Peyer's patch (tissue), 4 donors: ENCODE measurements at regions not wholly inside any gene's neighbourhood (a gene's known extent, or its start where the extent isn't known, plus 50 kb on each side); places are given as distances from the start of the nearest gene placed in this dataset.
"Not testable (repeated sequence)": the region's sequence is repeated elsewhere in the genome, so short reads cannot be mapped to it uniquely, and the experiment has no call there.

Experiments used
- DNase-seq, 3 donors: peaks; one replicate each; pipeline ENCODE4 v3.0.0-alpha.2; 2017 to 2019
- H3K27ac ChIP-seq, 4 donors: fragments of 200-600 bp; sonication (generic); one replicate each; pipeline ENCODE4 v1.5.1; 2016 to 2019
- H3K27me3 ChIP-seq, 2 donors: fragments of 200-600 bp; sonication (generic); one replicate each; pipeline ENCODE4 v1.5.1; 2019
- H3K36me3 ChIP-seq, 3 donors: fragments of 200-600 bp; sonication (generic); one replicate each; pipeline ENCODE4 v1.5.1; 2016 to 2019
- H3K4me1 ChIP-seq, 4 donors: fragments of 200-600 bp; sonication (generic); one replicate each; pipeline ENCODE4 v1.5.1; 2016 to 2019
- H3K4me3 ChIP-seq, 4 donors: fragments of 200-600 bp; sonication (generic); 1 replicate in 3 of 4; 2 replicates in 1 of 4; pipeline ENCODE4 v1.5.1; 2016 to 2019; ENCODE audit warnings: mild to moderate bottlenecking in 1 of 4
- H3K9me3 ChIP-seq, 4 donors: fragments of 200-600 bp; sonication (generic); one replicate each; pipeline ENCODE4 v1.5.1; 2016 to 2019; ENCODE audit warnings: mild to moderate bottlenecking in 1 of 4
- CTCF ChIP-seq, 6 experiments: fragments of 450-650 bp in 4 of 6; fragments of 200-600 bp in 2 of 6; sonication (generic) in 1 of 6; IDR thresholded peaks; one replicate each; pipeline ENCODE4 v1.5.1; 2017 to 2019; ENCODE audit warnings: antibody characterized with exemption in 6 of 6, mild to moderate bottlenecking in 3 of 6, moderate library complexity in 1 of 6
- POLR2A ChIP-seq, 2 donors: fragments of 450-650 bp; IDR thresholded peaks; one replicate each; pipeline ENCODE4 v1.5.1; 2017; ENCODE audit warnings: antibody characterized with exemption in 2 of 2, mild to moderate bottlenecking in 2 of 2, moderate library complexity in 2 of 2

- no peaks in the 10 kb centered on the region for H3K4me1 ChIP-seq
- no peak overlapping the region for H3K27ac ChIP-seq
- no peak for DNase-seq
- H3K36me3 ChIP-seq, result no peaks in the 10 kb centered on the region
- H3K27me3 ChIP-seq, result no peaks in the 10 kb centered on the region
- TF ChIP-seq POLR2A (IDR thresholded peaks at IDR 0.05), result no peak
- no peak for TF ChIP-seq CTCF (IDR thresholded peaks at IDR 0.05)
- no peaks in the 10 kb centered on the region for H3K9me3 ChIP-seq
- no peak overlapping the region for H3K4me3 ChIP-seq
These were observed 155.7 kb downstream of the SEC23A start for GRCh38 chr14:38947343-38947742.

- DNase-seq, result no peak
- no peak for TF ChIP-seq CTCF (IDR thresholded peaks at IDR 0.05)
- TF ChIP-seq POLR2A (IDR thresholded peaks at IDR 0.05), result no peak
- H3K36me3 ChIP-seq, result no peaks in the 10 kb centered on the region
These were observed 158.3 kb downstream of the SEC23A start for GRCh38 chr14:38944691-38945090.

GRCh38 chr14:38941488-38941887 is 161.5 kb downstream of the SEC23A start:
- no peak for DNase-seq
- H3K27ac ChIP-seq, result no peak overlapping the region
- no peaks in the 10 kb centered on the region for H3K36me3 ChIP-seq
- no peaks in the 10 kb centered on the region for H3K4me1 ChIP-seq
- no peak overlapping the region for H3K4me3 ChIP-seq
- no peaks in the 10 kb centered on the region for H3K9me3 ChIP-seq
- TF ChIP-seq POLR2A (IDR thresholded peaks at IDR 0.05), result no peak
- no peak for TF ChIP-seq CTCF (IDR thresholded peaks at IDR 0.05)
- no peaks in the 10 kb centered on the region for H3K27me3 ChIP-seq

More at GRCh38 chr14:38944691-38945090, 158.3 kb downstream of the SEC23A start:
- no peaks in the 10 kb centered on the region for H3K9me3 ChIP-seq
- no peak overlapping the region for H3K27ac ChIP-seq
- no peaks in the 10 kb centered on the region for H3K4me1 ChIP-seq
- H3K27me3 ChIP-seq, result no peaks in the 10 kb centered on the region
- no peak overlapping the region for H3K4me3 ChIP-seq

GRCh38 chr14:38932653-38933000 is 170.4 kb downstream of the SEC23A start:
- not testable (repeated sequence) for H3K36me3 ChIP-seq, H3K27ac ChIP-seq, H3K27me3 ChIP-seq, DNase-seq, H3K4me1 ChIP-seq, H3K9me3 ChIP-seq, H3K4me3 ChIP-seq

DNA sequence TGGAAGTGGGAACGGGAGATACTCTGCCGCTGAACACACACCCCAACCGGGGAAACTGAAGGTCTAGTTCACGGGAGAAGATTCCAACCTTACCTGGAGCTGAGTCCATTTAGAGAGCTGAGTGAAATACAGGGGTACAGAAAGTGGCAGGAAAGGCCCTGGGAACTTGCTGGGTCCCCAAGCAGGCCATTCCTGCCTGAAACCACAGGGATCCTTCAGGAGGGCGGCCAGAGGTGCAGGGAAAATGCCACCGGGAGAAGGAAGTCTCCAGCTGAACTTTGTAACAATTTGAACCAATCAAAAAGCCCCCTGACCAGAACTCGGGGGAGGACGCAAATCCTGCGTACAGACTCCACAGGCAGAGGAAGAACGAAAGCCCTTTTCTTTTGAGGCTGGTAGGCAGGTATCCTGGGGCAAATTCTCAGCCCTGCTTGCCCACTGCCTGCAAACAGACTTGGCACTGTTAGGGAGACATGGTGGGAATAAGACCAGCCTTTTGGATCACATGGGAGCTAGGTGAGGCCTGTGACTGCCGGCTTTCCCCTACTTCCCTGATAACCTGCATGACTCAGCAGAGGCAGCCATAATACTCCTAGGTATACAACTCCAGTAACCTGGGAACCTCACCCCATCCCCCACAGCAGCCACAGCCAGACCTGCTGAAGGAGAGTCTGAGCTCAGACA is 170.9 kb downstream of the SEC23A start:
- no peak overlapping the region for H3K4me3 ChIP-seq
- no peak for TF ChIP-seq CTCF (IDR thresholded peaks at IDR 0.05)
- no peak for TF ChIP-seq POLR2A (IDR thresholded peaks at IDR 0.05)
- DNase-seq, result no peak
- H3K36me3 ChIP-seq, result no peaks in the 10 kb centered on the region
- no peaks in the 10 kb centered on the region for H3K9me3 ChIP-seq
- H3K27ac ChIP-seq, result no peak overlapping the region
- no peaks in the 10 kb centered on the region for H3K4me1 ChIP-seq
- no peaks in the 10 kb centered on the region for H3K27me3 ChIP-seq

DNA sequence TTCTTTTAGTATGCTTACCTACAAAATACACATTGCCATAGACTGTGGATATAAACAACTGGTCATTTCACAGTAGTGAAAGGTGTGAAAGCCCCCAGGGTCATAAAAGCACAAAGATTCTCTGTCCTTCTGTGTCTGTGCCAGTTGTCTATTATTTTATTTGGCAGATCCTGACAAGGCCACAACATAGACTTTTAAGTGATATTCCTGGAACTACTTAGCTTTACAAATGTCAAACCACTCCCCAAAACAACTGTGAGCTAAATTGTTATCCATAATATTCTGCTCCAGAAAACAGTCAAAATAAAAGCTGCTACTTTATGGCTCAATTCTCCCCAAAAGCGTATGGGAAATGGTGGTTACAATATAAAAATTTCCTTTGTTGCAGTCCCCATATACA is 172.1 kb downstream of the SEC23A start:
- TF ChIP-seq CTCF (IDR thresholded peaks at IDR 0.05) (no peak), POLR2A (IDR thresholded peaks at IDR 0.05) (no peak)
- no peak overlapping the region for H3K27ac ChIP-seq
- DNase-seq, result no peak
- H3K4me3 ChIP-seq, result no peak overlapping the region
- H3K36me3 ChIP-seq, result no peaks in the 10 kb centered on the region
- no peaks in the 10 kb centered on the region for H3K27me3 ChIP-seq
- no peaks in the 10 kb centered on the region for H3K9me3 ChIP-seq
- H3K4me1 ChIP-seq, result no peaks in the 10 kb centered on the region
